ENCODE measurements at regions not wholly inside any gene's neighbourhood (a gene's known extent, or its start where the extent isn't known, plus 50 kb on each side); places are given as distances from the start of the nearest gene placed in this dataset.

DNA sequence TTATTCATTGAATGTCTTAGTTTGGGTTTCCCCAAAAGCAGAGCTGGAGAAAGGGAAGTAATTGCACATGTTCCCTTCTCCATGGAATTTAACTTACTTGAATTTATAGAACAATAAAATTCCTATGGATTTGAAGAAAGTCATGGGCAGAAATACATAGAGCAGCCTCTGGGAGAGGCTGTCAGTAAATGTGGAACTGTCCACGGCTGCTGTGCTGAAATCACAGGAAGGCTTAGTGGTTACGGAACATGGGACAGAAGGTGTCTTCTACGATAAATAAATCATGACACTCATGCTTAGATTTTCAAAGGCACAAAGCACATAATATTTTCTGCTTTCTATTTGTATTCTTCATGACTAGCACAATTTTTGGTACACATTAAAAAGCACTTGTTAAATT is 440.6 kb upstream of the IZUMO3 start:
- no peak for TF ChIP-seq CTCF (conservative IDR thresholded peaks at IDR 0.05 in 1 of 2, IDR thresholded peaks at IDR 0.05 in 1 of 2; ENCODE audit: extremely low read depth in 1 of 2, insufficient read depth in 1 of 2, low read depth in 1 of 2, low read length in 2 of 2)
- TF ChIP-seq EZH2 (IDR thresholded peaks at IDR 0.05; ENCODE audit: borderline replicate concordance, low read length) = no peak

Measured in mammary epithelial cell (primary cell).